GM12878 (cell line): ENCODE measurements at regions not wholly inside any gene's neighbourhood (a gene's known extent, or its start where the extent isn't known, plus 50 kb on each side); places are given as distances from the start of the nearest gene placed in this dataset.

ENCODE experiments used
- ATAC-seq: fragments of 200-7000 bp; cut with Tn5 transposase; 3 replicates; pipeline ENCODE4 v1.9.1; 2020; ENCODE audit warnings: mild to moderate bottlenecking, moderate library complexity
- BruUV-seq: library from RNA; stranded (reverse); fragments of 400-500 nt; replicated peaks from 2 replicates; lab custom pipeline; 2021; lab: Mats Ljungman, UMichigan
- CTCF ChIA-PET: fragments of 300-600 bp; sonication (Branson Sonifier 250); formaldehyde crosslinking; extraction: SDS; loops from one replicate; lab custom pipeline; 2021; ENCODE audit warnings: inconsistent platforms; lab: Yijun Ruan, JAX
- POLR2A ChIA-PET: fragments of 350-600 bp; formaldehyde crosslinking; extraction: SDS; loops from one replicate; lab custom pipeline; 2021; ENCODE audit warnings: inconsistent platforms; lab: Charles Lee
- RAD21 ChIA-PET: fragments of 300-600 bp; sonication (Branson Sonifier 250); formaldehyde crosslinking; loops from one replicate; lab custom pipeline; 2023; ENCODE audit warnings: antibody characterized with exemption; ENCODE audit not compliant: unreplicated experiment; lab: Charles Lee
- SMC1A ChIA-PET: fragments of 300-600 bp; sonication (Branson Sonifier 250); formaldehyde crosslinking; loops from one replicate; lab custom pipeline; 2023; ENCODE audit not compliant: unreplicated experiment, uncharacterized antibody; lab: Charles Lee
- DNase-seq: peaks from one replicate; pipeline ENCODE4 v3.0.0-alpha.2; 2011; ENCODE audit warnings: low read depth, low spot score
- FAIRE-seq: peaks from 3 replicates; lab custom pipeline; 2011; peaks lifted over from hg19 to GRCh38; lab: Jason Lieb, UNC
- H2AFZ ChIP-seq: 2 replicates; pipeline ENCODE4 v1.6.0; 2011; ENCODE audit warnings: low read depth, low read length, control low read depth; ENCODE audit not compliant: control insufficient read depth
- H3K27ac ChIP-seq: 2 replicates; pipeline ENCODE4 v1.5.1; 2011; ENCODE audit warnings: control low read depth; ENCODE audit not compliant: control insufficient read depth, insufficient read depth
- H3K27me3 ChIP-seq, 2 experiments: replicated peaks in 1 of 2; 2 replicates each; pipeline versions ENCODE4 v1.6.0 to v1.6.1; 2011; ENCODE audit warnings: low read length in 1 of 2; ENCODE audit not compliant: control insufficient read depth in 2 of 2, insufficient read depth in 2 of 2
- H3K36me3 ChIP-seq, 2 experiments: 2 replicates each; pipeline ENCODE4 v1.5.1; 2011; ENCODE audit warnings: low read length in 1 of 2; ENCODE audit not compliant: control insufficient read depth in 2 of 2, insufficient read depth in 2 of 2
- H3K4me1 ChIP-seq: 2 replicates; pipeline ENCODE4 v1.6.1; 2011; ENCODE audit warnings: mild to moderate bottlenecking, low read length, moderate library complexity, mixed read lengths; ENCODE audit not compliant: control insufficient read depth, insufficient read depth
- H3K4me2 ChIP-seq: 2 replicates; pipeline ENCODE4 v1.6.0; 2011; ENCODE audit warnings: control low read depth; ENCODE audit not compliant: control insufficient read depth, insufficient read depth
- H3K4me3 ChIP-seq: fragments of 200-600 bp; sonication (generic); 2 replicates; pipeline ENCODE4 v1.5.1; 2016
- H3K79me2 ChIP-seq: 2 replicates; pipeline ENCODE4 v1.6.0; 2011; ENCODE audit warnings: low read length; ENCODE audit not compliant: control insufficient read depth, insufficient read depth
- H3K9ac ChIP-seq: 2 replicates; pipeline ENCODE4 v1.8.0; 2011; ENCODE audit warnings: low read length, control low read depth, mixed read lengths; ENCODE audit not compliant: control insufficient read depth, insufficient read depth
- H3K9me3 ChIP-seq: replicated peaks from 3 replicates; pipeline ENCODE4 v1.5.1; 2011; ENCODE audit warnings: mild to moderate bottlenecking, low read length; ENCODE audit not compliant: control insufficient read depth, insufficient read depth
- H4K20me1 ChIP-seq: 2 replicates; pipeline ENCODE4 v1.6.0; 2011; ENCODE audit not compliant: control insufficient read depth, insufficient read depth
- BCL11A ChIP-seq: IDR thresholded peaks from 2 replicates; pipeline ENCODE4 v1.6.1; 2011; ENCODE audit warnings: low read depth, low read length
- BRCA1 ChIP-seq: IDR thresholded peaks from 2 replicates; pipeline ENCODE4 v1.6.1; 2011; ENCODE audit warnings: low read depth, low read length, improper control_type of control experiment
- FOXK2 ChIP-seq: fragments of 450-650 bp; IDR thresholded peaks from 2 replicates; pipeline ENCODE4 v1.6.1; 2017; ENCODE audit warnings: mild to moderate bottlenecking, moderate library complexity
- HDGF ChIP-seq: fragments of 450-650 bp; IDR thresholded peaks from 2 replicates; pipeline ENCODE4 v1.6.1; 2016; ENCODE audit warnings: antibody characterized with exemption
- NFYB ChIP-seq: IDR thresholded peaks from 2 replicates; pipeline ENCODE4 v1.6.1; 2011; ENCODE audit warnings: low read depth, mild to moderate bottlenecking, low read length, improper control_type of control experiment, moderate library complexity; ENCODE audit not compliant: insufficient read depth
- PAX5 ChIP-seq: IDR thresholded peaks from 2 replicates; pipeline ENCODE4 v1.6.1; 2011; ENCODE audit warnings: low read depth, low read length, borderline replicate concordance
- ZNF274 ChIP-seq: IDR thresholded peaks from one replicate; pipeline ENCODE4 v1.8.0; 2011; ENCODE audit not compliant: insufficient read length, insufficient read depth
- ZSCAN29 ChIP-seq: fragments of 450-650 bp; IDR thresholded peaks from 2 replicates; pipeline ENCODE4 v1.6.1; 2017; ENCODE audit warnings: mild to moderate bottlenecking, moderate library complexity
- WGBS: methylation state at CpG from one replicate; pipeline ENCODE4 v1.1.6; 2016; ENCODE audit warnings: low lambda C conversion rate; ENCODE audit not compliant: insufficient replicate concordance, insufficient coverage; ENCODE audit errors: missing lambda C conversion rate; 5-methylcytosine and 5-hydroxymethylcytosine counted together
- in situ Hi-C: fragments of 300-500 bp; cut with MboI; formaldehyde crosslinking; loops from 9 replicates; pipeline ENCODE4 v1.14.3; 2018; ENCODE audit warnings: mixed read lengths
- intact Hi-C: fragments of 100-400 bp; cut with micrococcal nuclease; formaldehyde crosslinking; loops from one replicate; pipeline ENCODE4 v1.14.2; 2022; ENCODE audit not compliant: unreplicated experiment
- TF ChIP-seq, protein P1 (sequence below): fragments of 150-350 bp; IDR thresholded peaks from 2 replicates; pipeline ENCODE4 v1.6.1; 2016; ENCODE audit warnings: low read depth, low read length
- TF ChIP-seq, protein P2 (sequence below): fragments of 450-650 bp; IDR thresholded peaks from 2 replicates; pipeline ENCODE4 v1.6.1; 2018; ENCODE audit warnings: mild to moderate bottlenecking, low read depth, moderate library complexity; ENCODE audit not compliant: partially characterized antibody
- TF ChIP-seq, protein P3 (sequence below): fragments of 450-650 bp; IDR thresholded peaks from 2 replicates; pipeline ENCODE4 v1.6.1; 2017; ENCODE audit warnings: mild to moderate bottlenecking, moderate library complexity

GRCh38 chr11:15697437-15698236 is 582.9 kb downstream of the INSC start (continued):
- TF ChIP-seq, protein P1, sequence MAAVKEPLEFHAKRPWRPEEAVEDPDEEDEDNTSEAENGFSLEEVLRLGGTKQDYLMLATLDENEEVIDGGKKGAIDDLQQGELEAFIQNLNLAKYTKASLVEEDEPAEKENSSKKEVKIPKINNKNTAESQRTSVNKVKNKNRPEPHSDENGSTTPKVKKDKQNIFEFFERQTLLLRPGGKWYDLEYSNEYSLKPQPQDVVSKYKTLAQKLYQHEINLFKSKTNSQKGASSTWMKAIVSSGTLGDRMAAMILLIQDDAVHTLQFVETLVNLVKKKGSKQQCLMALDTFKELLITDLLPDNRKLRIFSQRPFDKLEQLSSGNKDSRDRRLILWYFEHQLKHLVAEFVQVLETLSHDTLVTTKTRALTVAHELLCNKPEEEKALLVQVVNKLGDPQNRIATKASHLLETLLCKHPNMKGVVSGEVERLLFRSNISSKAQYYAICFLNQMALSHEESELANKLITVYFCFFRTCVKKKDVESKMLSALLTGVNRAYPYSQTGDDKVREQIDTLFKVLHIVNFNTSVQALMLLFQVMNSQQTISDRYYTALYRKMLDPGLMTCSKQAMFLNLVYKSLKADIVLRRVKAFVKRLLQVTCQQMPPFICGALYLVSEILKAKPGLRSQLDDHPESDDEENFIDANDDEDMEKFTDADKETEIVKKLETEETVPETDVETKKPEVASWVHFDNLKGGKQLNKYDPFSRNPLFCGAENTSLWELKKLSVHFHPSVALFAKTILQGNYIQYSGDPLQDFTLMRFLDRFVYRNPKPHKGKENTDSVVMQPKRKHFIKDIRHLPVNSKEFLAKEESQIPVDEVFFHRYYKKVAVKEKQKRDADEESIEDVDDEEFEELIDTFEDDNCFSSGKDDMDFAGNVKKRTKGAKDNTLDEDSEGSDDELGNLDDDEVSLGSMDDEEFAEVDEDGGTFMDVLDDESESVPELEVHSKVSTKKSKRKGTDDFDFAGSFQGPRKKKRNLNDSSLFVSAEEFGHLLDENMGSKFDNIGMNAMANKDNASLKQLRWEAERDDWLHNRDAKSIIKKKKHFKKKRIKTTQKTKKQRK = no peak
- TF ChIP-seq HDGF = no peak
- no peak for TF ChIP-seq ZNF274

- SMC1A ChIA-PET = no interaction called here
- Histone ChIP-seq H4K20me1 (no peaks in the 10 kb centered on the region), H3K36me3 (no peaks in the 10 kb centered on the region), H3K79me2 (no peaks in the 10 kb centered on the region), H3K4me2 (no peak overlapping the region), H3K4me1 (no peaks in the 10 kb centered on the region), H3K9me3 (no peaks in the 10 kb centered on the region), H3K27me3 (no peaks in the 10 kb centered on the region), H3K4me3 (no peak overlapping the region), H3K9ac (no peak overlapping the region), H2AFZ (no peak overlapping the region), H3K27ac (no peak overlapping the region)
- POLR2A ChIA-PET = no interaction called here
- FAIRE-seq = no peak
- no peak for DNase-seq
- RAD21 ChIA-PET = no interaction called here
- no TSS peak for BruUV-seq
- in situ Hi-C loops = no loop called here
- TF ChIP-seq FOXK2 = no peak
- TF ChIP-seq, protein P2, sequence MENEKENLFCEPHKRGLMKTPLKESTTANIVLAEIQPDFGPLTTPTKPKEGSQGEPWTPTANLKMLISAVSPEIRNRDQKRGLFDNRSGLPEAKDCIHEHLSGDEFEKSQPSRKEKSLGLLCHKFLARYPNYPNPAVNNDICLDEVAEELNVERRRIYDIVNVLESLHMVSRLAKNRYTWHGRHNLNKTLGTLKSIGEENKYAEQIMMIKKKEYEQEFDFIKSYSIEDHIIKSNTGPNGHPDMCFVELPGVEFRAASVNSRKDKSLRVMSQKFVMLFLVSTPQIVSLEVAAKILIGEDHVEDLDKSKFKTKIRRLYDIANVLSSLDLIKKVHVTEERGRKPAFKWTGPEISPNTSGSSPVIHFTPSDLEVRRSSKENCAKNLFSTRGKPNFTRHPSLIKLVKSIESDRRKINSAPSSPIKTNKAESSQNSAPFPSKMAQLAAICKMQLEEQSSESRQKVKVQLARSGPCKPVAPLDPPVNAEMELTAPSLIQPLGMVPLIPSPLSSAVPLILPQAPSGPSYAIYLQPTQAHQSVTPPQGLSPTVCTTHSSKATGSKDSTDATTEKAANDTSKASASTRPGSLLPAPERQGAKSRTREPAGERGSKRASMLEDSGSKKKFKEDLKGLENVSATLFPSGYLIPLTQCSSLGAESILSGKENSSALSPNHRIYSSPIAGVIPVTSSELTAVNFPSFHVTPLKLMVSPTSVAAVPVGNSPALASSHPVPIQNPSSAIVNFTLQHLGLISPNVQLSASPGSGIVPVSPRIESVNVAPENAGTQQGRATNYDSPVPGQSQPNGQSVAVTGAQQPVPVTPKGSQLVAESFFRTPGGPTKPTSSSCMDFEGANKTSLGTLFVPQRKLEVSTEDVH = no peak
- TF ChIP-seq BCL11A = no peak
- no peak for TF ChIP-seq ZSCAN29
- no peak for TF ChIP-seq BRCA1
- TF ChIP-seq PAX5 = no peak
- TF ChIP-seq NFYB = no peak
- TF ChIP-seq, protein P3, sequence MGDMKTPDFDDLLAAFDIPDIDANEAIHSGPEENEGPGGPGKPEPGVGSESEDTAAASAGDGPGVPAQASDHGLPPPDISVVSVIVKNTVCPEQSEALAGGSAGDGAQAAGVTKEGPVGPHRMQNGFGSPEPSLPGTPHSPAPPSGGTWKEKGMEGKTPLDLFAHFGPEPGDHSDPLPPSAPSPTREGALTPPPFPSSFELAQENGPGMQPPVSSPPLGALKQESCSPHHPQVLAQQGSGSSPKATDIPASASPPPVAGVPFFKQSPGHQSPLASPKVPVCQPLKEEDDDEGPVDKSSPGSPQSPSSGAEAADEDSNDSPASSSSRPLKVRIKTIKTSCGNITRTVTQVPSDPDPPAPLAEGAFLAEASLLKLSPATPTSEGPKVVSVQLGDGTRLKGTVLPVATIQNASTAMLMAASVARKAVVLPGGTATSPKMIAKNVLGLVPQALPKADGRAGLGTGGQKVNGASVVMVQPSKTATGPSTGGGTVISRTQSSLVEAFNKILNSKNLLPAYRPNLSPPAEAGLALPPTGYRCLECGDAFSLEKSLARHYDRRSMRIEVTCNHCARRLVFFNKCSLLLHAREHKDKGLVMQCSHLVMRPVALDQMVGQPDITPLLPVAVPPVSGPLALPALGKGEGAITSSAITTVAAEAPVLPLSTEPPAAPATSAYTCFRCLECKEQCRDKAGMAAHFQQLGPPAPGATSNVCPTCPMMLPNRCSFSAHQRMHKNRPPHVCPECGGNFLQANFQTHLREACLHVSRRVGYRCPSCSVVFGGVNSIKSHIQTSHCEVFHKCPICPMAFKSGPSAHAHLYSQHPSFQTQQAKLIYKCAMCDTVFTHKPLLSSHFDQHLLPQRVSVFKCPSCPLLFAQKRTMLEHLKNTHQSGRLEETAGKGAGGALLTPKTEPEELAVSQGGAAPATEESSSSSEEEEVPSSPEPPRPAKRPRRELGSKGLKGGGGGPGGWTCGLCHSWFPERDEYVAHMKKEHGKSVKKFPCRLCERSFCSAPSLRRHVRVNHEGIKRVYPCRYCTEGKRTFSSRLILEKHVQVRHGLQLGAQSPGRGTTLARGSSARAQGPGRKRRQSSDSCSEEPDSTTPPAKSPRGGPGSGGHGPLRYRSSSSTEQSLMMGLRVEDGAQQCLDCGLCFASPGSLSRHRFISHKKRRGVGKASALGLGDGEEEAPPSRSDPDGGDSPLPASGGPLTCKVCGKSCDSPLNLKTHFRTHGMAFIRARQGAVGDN = no peak
- CTCF ChIA-PET = no interaction called here
- ATAC-seq = no peak
- WGBS = 8% methylated on average over 3 of the region's 3 CpGs
- intact Hi-C loops = no loop called here
These were observed 584.1 kb downstream of the INSC start for GRCh38 chr11:15698855-15699254.
